ENCODE measurements at regions not wholly inside any gene's neighbourhood (a gene's known extent, or its start where the extent isn't known, plus 50 kb on each side); places are given as distances from the start of the nearest gene placed in this dataset.

DNA sequence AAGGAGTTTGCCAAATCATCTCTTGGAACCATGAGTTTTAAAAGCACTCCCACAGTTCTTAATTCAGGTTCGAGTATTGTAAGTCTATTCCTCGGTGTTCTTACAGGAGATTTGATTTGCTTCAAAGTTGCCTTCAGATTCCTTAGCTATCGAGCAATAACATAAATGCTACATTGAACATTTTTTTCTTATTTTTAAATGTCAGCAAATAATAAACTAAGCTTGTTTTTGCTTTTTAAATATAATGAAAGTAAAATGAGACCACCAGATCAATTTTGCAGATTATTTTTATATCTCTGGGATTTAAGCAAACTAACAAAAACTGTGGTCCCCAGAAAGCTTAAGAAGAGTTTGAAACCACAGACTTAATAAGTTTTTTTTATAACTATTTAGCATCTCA is 195.5 kb downstream of the LNPK start:
- TF ChIP-seq, protein P1, sequence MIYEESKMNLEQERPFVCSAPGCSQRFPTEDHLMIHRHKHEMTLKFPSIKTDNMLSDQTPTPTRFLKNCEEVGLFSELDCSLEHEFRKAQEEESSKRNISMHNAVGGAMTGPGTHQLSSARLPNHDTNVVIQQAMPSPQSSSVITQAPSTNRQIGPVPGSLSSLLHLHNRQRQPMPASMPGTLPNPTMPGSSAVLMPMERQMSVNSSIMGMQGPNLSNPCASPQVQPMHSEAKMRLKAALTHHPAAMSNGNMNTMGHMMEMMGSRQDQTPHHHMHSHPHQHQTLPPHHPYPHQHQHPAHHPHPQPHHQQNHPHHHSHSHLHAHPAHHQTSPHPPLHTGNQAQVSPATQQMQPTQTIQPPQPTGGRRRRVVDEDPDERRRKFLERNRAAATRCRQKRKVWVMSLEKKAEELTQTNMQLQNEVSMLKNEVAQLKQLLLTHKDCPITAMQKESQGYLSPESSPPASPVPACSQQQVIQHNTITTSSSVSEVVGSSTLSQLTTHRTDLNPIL (CRISPR knock-in tag; IDR thresholded peaks at IDR 0.05; ENCODE audit: low read depth) = no peak
- no peak for TF ChIP-seq GLIS3 (CRISPR knock-in tag; IDR thresholded peaks at IDR 0.05)

DNA sequence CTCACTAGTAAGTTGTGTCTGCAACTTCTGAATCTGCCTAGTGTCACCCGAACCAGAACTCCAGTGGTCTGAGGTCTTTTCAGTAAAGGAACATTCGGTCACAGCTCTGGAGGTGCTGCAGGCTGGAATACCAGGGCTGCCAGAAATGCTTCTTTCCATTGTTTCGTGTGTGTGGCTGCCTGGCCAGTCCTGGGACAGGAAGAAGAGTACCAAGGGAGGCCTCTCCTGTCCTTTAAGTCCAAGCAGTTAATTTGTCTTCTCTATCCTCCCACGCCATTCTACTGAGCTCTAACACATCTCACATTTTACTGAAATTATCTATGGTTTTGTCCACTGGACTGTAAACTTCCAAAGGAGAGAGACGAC is 196.0 kb downstream of the LNPK start:
- no peak for ATAC-seq
- no peak for TF ChIP-seq ARNTL (CRISPR knock-in tag; IDR thresholded peaks at IDR 0.05; ENCODE audit: borderline replicate concordance, low read depth)
- no peak for TF ChIP-seq OSR1 (CRISPR knock-in tag; IDR thresholded peaks at IDR 0.05)
- TF ChIP-seq, protein P2, sequence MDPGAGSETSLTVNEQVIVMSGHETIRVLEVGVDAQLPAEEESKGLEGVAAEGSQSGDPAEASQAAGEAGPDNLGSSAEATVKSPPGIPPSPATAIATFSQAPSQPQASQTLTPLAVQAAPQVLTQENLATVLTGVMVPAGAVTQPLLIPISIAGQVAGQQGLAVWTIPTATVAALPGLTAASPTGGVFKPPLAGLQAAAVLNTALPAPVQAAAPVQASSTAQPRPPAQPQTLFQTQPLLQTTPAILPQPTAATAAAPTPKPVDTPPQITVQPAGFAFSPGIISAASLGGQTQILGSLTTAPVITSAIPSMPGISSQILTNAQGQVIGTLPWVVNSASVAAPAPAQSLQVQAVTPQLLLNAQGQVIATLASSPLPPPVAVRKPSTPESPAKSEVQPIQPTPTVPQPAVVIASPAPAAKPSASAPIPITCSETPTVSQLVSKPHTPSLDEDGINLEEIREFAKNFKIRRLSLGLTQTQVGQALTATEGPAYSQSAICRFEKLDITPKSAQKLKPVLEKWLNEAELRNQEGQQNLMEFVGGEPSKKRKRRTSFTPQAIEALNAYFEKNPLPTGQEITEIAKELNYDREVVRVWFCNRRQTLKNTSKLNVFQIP (CRISPR knock-in tag; IDR thresholded peaks at IDR 0.05; ENCODE audit: borderline replicate concordance, low read depth) = no peak
- TF ChIP-seq BACH2 (CRISPR knock-in tag; IDR thresholded peaks at IDR 0.05; ENCODE audit: borderline replicate concordance) = no peak
- TF ChIP-seq ESRRG (CRISPR knock-in tag; IDR thresholded peaks at IDR 0.05) = no peak
- no peak for TF ChIP-seq ZFP30 (CRISPR knock-in tag; IDR thresholded peaks at IDR 0.05)
- TF ChIP-seq, protein P1 (CRISPR knock-in tag; IDR thresholded peaks at IDR 0.05; ENCODE audit: low read depth) = no peak
- TF ChIP-seq SNAI2 (CRISPR knock-in tag; IDR thresholded peaks at IDR 0.05) = no peak
- no peak for TF ChIP-seq PPARA (CRISPR knock-in tag; IDR thresholded peaks at IDR 0.05; ENCODE audit: borderline replicate concordance)
- TF ChIP-seq, protein P3, sequence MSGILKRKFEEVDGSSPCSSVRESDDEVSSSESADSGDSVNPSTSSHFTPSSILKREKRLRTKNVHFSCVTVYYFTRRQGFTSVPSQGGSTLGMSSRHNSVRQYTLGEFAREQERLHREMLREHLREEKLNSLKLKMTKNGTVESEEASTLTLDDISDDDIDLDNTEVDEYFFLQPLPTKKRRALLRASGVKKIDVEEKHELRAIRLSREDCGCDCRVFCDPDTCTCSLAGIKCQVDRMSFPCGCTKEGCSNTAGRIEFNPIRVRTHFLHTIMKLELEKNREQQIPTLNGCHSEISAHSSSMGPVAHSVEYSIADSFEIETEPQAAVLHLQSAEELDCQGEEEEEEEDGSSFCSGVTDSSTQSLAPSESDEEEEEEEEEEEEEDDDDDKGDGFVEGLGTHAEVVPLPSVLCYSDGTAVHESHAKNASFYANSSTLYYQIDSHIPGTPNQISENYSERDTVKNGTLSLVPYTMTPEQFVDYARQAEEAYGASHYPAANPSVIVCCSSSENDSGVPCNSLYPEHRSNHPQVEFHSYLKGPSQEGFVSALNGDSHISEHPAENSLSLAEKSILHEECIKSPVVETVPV (CRISPR knock-in tag; IDR thresholded peaks at IDR 0.05) = no peak
- TF ChIP-seq ZNF565 (CRISPR knock-in tag; conservative IDR thresholded peaks at IDR 0.05; ENCODE audit: low read depth) = no peak
- TF ChIP-seq, protein P4, sequence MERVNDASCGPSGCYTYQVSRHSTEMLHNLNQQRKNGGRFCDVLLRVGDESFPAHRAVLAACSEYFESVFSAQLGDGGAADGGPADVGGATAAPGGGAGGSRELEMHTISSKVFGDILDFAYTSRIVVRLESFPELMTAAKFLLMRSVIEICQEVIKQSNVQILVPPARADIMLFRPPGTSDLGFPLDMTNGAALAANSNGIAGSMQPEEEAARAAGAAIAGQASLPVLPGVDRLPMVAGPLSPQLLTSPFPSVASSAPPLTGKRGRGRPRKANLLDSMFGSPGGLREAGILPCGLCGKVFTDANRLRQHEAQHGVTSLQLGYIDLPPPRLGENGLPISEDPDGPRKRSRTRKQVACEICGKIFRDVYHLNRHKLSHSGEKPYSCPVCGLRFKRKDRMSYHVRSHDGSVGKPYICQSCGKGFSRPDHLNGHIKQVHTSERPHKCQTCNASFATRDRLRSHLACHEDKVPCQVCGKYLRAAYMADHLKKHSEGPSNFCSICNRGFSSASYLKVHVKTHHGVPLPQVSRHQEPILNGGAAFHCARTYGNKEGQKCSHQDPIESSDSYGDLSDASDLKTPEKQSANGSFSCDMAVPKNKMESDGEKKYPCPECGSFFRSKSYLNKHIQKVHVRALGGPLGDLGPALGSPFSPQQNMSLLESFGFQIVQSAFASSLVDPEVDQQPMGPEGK (CRISPR knock-in tag; IDR thresholded peaks at IDR 0.05; ENCODE audit: borderline replicate concordance) = no peak
- no peak for TF ChIP-seq ZNF70 (CRISPR knock-in tag; IDR thresholded peaks at IDR 0.05)
- no peak for TF ChIP-seq ZFP3 (CRISPR knock-in tag; IDR thresholded peaks at IDR 0.05)
- no peak for TF ChIP-seq TCF4 (CRISPR knock-in tag; IDR thresholded peaks at IDR 0.05; ENCODE audit: borderline replicate concordance)
- no peak for TF ChIP-seq ZNF8 (CRISPR knock-in tag; IDR thresholded peaks at IDR 0.05)
- TF ChIP-seq CSDC2 (CRISPR knock-in tag; IDR thresholded peaks at IDR 0.05) = no peak
- no peak for TF ChIP-seq ZC3H10 (CRISPR knock-in tag; IDR thresholded peaks at IDR 0.05)
- TF ChIP-seq GLIS3 (CRISPR knock-in tag; IDR thresholded peaks at IDR 0.05) = no peak

More for the DNA sequence above, 195.5 kb downstream of the LNPK start:
- no peak for ATAC-seq

DNA sequence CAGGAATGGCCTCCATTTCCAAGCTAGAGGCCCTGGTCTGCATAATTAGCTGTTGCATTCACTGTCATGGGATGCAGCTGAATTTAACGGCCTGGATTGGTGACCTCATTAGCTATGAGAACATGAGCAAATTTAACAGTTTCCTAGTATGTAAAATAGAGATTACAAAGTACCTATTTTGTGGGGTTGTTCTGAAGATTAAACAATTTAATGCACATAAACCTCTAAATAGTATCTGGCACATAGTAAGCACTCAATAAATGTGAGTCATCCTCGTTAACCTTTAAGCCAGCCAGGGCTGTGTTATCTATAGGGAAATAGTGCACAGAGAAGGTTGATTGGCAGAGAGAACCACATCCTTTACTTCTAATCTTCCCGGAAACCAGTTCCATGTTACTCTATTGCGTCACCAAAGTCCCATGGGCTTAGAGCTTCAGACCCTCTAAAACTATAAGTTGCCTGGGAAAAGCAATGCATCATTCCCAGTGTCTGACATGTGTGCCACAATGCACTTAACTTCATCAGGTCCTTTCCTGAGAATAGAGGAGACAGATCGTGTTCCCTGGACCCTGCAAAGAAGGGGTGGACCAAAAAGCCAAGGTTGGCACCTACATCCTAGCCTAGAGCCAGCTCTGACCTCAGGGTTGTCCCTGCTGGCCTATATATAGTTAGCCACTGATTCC is 196.5 kb downstream of the LNPK start:
- TF ChIP-seq ZNF565 (CRISPR knock-in tag; conservative IDR thresholded peaks at IDR 0.05; ENCODE audit: low read depth) (no peak), GLIS3 (CRISPR knock-in tag; IDR thresholded peaks at IDR 0.05) (no peak), ZFP30 (CRISPR knock-in tag; IDR thresholded peaks at IDR 0.05) (no peak), ZNF70 (CRISPR knock-in tag; IDR thresholded peaks at IDR 0.05) (no peak), TCF4 (CRISPR knock-in tag; IDR thresholded peaks at IDR 0.05; ENCODE audit: borderline replicate concordance) (no peak), OSR1 (CRISPR knock-in tag; IDR thresholded peaks at IDR 0.05) (no peak), ARNTL (CRISPR knock-in tag; IDR thresholded peaks at IDR 0.05; ENCODE audit: borderline replicate concordance, low read depth) (no peak)
- TF ChIP-seq, protein P3 (CRISPR knock-in tag; IDR thresholded peaks at IDR 0.05) = no peak
- TF ChIP-seq, protein P2 (CRISPR knock-in tag; IDR thresholded peaks at IDR 0.05; ENCODE audit: borderline replicate concordance, low read depth) = no peak
- TF ChIP-seq, protein P5, sequence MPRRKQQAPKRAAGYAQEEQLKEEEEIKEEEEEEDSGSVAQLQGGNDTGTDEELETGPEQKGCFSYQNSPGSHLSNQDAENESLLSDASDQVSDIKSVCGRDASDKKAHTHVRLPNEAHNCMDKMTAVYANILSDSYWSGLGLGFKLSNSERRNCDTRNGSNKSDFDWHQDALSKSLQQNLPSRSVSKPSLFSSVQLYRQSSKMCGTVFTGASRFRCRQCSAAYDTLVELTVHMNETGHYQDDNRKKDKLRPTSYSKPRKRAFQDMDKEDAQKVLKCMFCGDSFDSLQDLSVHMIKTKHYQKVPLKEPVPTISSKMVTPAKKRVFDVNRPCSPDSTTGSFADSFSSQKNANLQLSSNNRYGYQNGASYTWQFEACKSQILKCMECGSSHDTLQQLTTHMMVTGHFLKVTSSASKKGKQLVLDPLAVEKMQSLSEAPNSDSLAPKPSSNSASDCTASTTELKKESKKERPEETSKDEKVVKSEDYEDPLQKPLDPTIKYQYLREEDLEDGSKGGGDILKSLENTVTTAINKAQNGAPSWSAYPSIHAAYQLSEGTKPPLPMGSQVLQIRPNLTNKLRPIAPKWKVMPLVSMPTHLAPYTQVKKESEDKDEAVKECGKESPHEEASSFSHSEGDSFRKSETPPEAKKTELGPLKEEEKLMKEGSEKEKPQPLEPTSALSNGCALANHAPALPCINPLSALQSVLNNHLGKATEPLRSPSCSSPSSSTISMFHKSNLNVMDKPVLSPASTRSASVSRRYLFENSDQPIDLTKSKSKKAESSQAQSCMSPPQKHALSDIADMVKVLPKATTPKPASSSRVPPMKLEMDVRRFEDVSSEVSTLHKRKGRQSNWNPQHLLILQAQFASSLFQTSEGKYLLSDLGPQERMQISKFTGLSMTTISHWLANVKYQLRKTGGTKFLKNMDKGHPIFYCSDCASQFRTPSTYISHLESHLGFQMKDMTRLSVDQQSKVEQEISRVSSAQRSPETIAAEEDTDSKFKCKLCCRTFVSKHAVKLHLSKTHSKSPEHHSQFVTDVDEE (CRISPR knock-in tag; IDR thresholded peaks at IDR 0.05) = no peak
- ATAC-seq = no peak
